ENCODE measurements at regions not wholly inside any gene's neighbourhood (a gene's known extent, or its start where the extent isn't known, plus 50 kb on each side); places are given as distances from the start of the nearest gene placed in this dataset.

DNA sequence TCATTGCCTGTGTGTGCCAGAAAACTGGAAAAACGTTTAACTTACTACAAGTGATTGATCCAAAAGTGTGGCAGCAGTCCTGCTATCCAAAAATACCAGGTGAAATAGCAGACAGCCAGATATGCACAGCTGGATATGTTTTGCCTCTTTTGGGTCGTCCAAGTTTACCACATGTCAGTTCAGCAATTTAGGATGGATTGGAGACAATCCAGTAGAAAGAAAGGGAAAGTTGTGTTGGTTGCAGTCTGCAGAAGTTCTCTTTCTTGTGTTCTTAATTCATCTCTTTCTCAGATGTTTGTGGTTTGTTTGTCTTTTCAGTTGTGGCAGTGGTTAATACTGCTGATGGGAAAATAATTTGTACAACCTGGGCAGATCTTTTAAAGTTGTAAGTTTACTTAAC, 645.0 kb downstream of the PTPRC start:
- no peak overlapping the region for H3K27ac Mint-ChIP-seq (ENCODE audit: unreplicated experiment)
- Histone ChIP-seq H3K9me3 (no peaks in the 10 kb centered on the region), H3K4me3 (ENCODE audit: low read depth, low read length) (no peak overlapping the region), H3K36me3 (ENCODE audit: control insufficient read depth, insufficient read depth, low read length) (no peaks in the 10 kb centered on the region), H3K27me3 (replicated peaks; ENCODE audit: control insufficient read depth, insufficient read depth, low read length) (no peaks in the 10 kb centered on the region), H3K4me1 (no peaks in the 10 kb centered on the region)
- ChIA-PET POLR2A (no interaction called here), CTCF (interaction anchor here (1.1 kb wide), 1 partner anchor 139 kb away, joined by 4 read pairs; no protein-coding TSS in a partner anchor)
- no peaks in the 10 kb centered on the region for H3K4me1 Mint-ChIP-seq (ENCODE audit: low read depth, unreplicated experiment)
- H3K9me3 Mint-ChIP-seq (ENCODE audit: unreplicated experiment) = no peaks in the 10 kb centered on the region
- intact Hi-C loops (cut with micrococcal nuclease; ENCODE audit: unreplicated experiment) = no loop called here
- no peak for DNase-seq
- no peak for TF ChIP-seq CTCF (IDR thresholded peaks at IDR 0.05; ENCODE audit: insufficient read depth in 1 of 2, low read depth in 1 of 2, low read length in 1 of 2, severe bottlenecking in 1 of 2, unreplicated experiment in 1 of 2)
- no peaks in the 10 kb centered on the region for H3K27me3 Mint-ChIP-seq (ENCODE audit: insufficient read depth, unreplicated experiment)
- H3K4me3 Mint-ChIP-seq (ENCODE audit: unreplicated experiment) = no peak overlapping the region
- no peaks in the 10 kb centered on the region for H3K36me3 Mint-ChIP-seq (ENCODE audit: insufficient read depth, unreplicated experiment)
- no TSS peak for BruUV-seq (replicated peaks)

DNA sequence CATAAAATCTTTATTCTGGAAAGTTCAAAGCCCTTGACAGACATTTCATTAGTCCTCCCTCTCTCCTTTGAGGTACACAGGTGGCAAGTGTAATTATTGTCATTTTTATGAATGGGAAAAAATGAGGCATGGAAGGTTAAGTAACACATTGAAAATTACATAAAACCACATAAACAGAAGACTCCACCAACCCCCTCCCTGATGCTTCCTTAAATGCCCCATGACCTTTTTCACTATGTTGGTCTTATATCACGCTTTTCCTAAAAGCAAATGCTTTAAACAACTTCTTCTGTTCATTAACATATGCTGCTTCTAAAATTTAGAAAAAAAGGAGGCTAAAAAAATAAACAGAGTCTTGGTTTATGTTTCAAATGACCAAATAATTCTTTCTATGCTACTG, 648.4 kb downstream of the PTPRC start:
- CTCF ChIA-PET = no interaction called here
- BruUV-seq (replicated peaks) = no TSS peak
- H3K9me3 Mint-ChIP-seq (ENCODE audit: unreplicated experiment) = no peaks in the 10 kb centered on the region

DNA sequence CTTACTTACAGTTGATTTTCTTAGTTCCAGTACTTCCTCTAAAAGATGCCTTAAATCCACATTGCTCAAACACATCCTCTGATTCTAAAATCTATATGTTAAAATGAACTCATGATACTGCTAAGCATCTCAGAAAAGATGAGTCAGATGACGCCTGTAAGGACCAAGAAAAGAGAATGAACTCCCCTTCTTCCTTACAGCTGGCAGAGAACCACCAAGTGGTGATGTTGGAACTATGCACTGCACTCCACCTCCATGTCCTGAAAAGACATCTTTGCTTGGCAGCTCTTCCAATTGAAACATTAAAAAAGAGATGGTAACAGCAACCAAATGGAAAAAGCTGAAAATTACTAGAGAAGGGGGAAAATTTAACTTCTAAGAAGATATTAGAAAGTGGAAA, 648.8 kb downstream of the PTPRC start:
- no peaks in the 10 kb centered on the region for H3K9me3 Mint-ChIP-seq (ENCODE audit: unreplicated experiment)
- H3K36me3 Mint-ChIP-seq (ENCODE audit: insufficient read depth, unreplicated experiment) = no peaks in the 10 kb centered on the region
- Histone ChIP-seq H3K9me3 (no peaks in the 10 kb centered on the region), H3K4me1 (no peaks in the 10 kb centered on the region), H3K27me3 (replicated peaks; ENCODE audit: control insufficient read depth, insufficient read depth, low read length) (no peaks in the 10 kb centered on the region), H3K36me3 (ENCODE audit: control insufficient read depth, insufficient read depth, low read length) (no peaks in the 10 kb centered on the region), H3K4me3 (ENCODE audit: low read depth, low read length) (no peak overlapping the region)
- H3K27me3 Mint-ChIP-seq (ENCODE audit: insufficient read depth, unreplicated experiment) = no peaks in the 10 kb centered on the region
- H3K4me1 Mint-ChIP-seq (ENCODE audit: low read depth, unreplicated experiment) = no peaks in the 10 kb centered on the region
- ChIA-PET CTCF (no interaction called here), POLR2A (no interaction called here)
- intact Hi-C loops (cut with micrococcal nuclease; ENCODE audit: unreplicated experiment) = no loop called here
- no peak overlapping the region for H3K4me3 Mint-ChIP-seq (ENCODE audit: unreplicated experiment)
- no peak for TF ChIP-seq CTCF (IDR thresholded peaks at IDR 0.05; ENCODE audit: insufficient read depth in 1 of 2, low read depth in 1 of 2, low read length in 1 of 2, severe bottlenecking in 1 of 2, unreplicated experiment in 1 of 2)
- no peak overlapping the region for H3K27ac Mint-ChIP-seq (ENCODE audit: unreplicated experiment)
- BruUV-seq (replicated peaks) = no TSS peak
- DNase-seq = no peak

More for the DNA sequence above, 648.4 kb downstream of the PTPRC start:
- no peak overlapping the region for H3K4me3 ChIP-seq (ENCODE audit: low read depth, low read length)
- H3K4me1 ChIP-seq = no peaks in the 10 kb centered on the region
- no peaks in the 10 kb centered on the region for H3K4me1 Mint-ChIP-seq (ENCODE audit: low read depth, unreplicated experiment)
- TF ChIP-seq CTCF (IDR thresholded peaks at IDR 0.05; ENCODE audit: insufficient read depth in 1 of 2, low read depth in 1 of 2, low read length in 1 of 2, severe bottlenecking in 1 of 2, unreplicated experiment in 1 of 2) = no peak
- intact Hi-C loops (cut with micrococcal nuclease; ENCODE audit: unreplicated experiment) = no loop called here
- H3K9me3 ChIP-seq = no peaks in the 10 kb centered on the region
- H3K36me3 Mint-ChIP-seq (ENCODE audit: insufficient read depth, unreplicated experiment) = no peaks in the 10 kb centered on the region
- no peak overlapping the region for H3K4me3 Mint-ChIP-seq (ENCODE audit: unreplicated experiment)
- no peaks in the 10 kb centered on the region for H3K27me3 Mint-ChIP-seq (ENCODE audit: insufficient read depth, unreplicated experiment)
- H3K36me3 ChIP-seq (ENCODE audit: control insufficient read depth, insufficient read depth, low read length) = no peaks in the 10 kb centered on the region
- H3K27ac Mint-ChIP-seq (ENCODE audit: unreplicated experiment) = no peak overlapping the region
- no peaks in the 10 kb centered on the region for H3K27me3 ChIP-seq (replicated peaks; ENCODE audit: control insufficient read depth, insufficient read depth, low read length)
- POLR2A ChIA-PET = no interaction called here
- no peak for DNase-seq

All from Caco-2 (cell line).